ENCODE measurements at regions not wholly inside any gene's neighbourhood (a gene's known extent, or its start where the extent isn't known, plus 50 kb on each side); places are given as distances from the start of the nearest gene placed in this dataset.

DNA sequence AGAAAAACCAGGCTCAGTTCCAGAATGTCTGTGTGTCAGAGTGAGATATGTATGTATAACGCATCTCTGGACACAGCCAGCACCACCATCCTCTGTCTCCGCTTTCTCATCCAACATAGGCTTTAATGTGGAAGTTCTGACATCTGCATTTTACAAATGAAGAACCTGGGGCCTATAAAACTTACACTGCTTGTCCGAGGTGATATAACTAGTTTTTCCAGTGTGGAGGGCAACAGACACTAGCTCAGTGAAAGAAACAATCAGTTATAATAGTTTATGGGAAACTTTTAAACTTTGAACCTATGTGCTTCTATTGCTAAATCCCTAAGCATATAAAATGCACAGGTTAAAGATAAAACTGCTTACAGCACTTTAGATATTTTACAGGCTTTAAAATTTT is 208.7 kb downstream of the CRPPA start:
- DNase-seq, result no peak

DNA sequence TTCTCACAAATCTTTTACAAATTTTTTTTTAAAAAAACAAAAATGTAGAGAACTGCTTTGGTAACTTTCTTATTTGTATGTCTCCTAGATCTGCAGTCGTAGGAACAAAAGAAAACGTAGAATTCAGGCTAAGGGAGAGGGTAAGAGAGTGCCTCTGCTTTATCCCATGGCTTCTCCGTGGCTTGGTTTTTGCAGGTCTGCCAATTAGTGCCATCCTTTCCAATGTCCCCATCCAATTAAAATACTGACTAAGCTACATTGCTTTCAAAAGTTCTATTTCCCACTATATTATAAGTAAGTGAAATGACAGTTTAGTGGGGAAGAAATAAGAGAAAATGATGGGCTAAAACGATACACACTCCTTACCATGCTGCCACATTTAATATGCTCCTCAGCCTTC is 209.3 kb downstream of the CRPPA start:
- DNase-seq, result no peak

DNA sequence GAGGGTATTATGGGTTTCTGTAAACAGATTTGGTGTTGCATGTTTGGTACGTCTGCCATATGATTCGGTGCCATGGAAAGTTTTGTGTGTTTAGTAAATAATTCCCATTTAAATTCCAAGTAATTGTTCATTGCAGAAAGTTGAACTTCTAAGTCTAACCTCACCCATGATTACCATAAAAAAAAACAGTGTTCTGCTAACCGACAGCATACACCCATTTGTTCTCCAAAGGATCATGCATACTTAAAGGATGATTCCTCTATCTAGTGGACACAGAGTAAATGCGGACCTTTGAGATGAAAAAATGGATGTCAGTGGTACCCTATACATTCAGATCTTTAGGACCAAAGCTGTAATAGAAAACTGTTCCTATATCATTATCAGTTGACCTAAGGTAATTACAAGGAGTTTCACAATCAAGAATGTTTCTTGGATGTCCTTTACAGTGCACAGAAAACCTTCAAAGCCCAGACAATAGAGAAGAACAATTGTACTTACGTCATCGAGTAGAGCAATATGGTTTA is 209.9 kb downstream of the CRPPA start:
- DNase-seq, result no peak

DNA sequence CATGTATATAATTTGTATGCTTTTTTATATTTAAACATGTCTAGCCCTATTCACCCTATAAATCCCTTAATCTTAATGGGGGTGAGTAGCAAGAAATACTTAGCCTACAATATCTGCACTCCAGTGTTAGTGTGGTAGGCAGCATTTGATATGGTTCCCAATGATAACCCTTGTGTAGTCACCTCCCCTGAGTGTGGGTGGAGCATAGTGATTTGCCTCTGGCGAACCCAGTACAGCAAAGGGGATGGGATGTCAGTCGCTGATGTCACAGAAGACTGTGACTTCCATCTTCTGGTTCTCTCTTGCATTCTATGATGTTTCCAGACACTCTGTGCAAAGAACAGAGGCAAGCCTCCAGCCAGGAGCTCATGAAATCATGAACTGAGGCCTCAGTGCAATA is 211.2 kb downstream of the CRPPA start:
- no peak for DNase-seq

DNA sequence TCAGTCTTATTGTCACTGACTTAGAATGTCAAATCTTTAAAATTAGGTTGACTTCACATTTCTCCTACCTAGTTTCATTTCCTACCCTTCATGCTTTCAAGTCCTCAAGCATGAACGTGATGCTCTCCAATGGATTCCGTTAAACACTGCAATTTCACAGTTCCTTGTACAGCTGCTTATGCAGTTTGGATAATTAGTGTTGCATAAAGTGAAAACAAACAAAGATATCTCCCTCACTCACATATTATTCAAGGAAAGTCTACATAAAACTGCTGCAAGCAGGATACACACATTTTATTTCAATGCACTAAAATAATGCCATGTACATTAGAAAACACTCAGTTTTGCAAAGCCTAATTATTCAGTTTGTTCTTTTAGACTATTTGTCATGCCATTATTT is 214.0 kb downstream of the CRPPA start:
- DNase-seq, result no peak

DNA sequence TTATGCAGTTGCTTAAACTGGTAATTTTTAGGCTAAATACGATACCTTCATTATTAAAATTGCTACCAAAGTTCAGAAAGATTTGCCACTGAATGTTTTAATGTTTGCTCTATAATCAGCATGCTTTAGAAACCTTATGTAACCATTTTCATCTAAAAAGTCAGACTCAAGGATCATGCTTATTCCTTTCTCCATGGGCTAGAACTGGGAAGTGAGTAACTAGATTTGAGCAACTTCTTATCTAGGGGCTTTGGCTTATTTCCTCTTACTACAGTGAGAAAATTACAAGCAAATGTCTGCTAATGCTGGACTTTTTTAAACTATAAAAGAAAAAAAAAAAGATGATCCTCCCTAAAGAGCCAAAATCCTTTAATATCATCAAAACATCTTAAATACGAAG is 215.9 kb downstream of the CRPPA start:
- no peak for DNase-seq

DNA sequence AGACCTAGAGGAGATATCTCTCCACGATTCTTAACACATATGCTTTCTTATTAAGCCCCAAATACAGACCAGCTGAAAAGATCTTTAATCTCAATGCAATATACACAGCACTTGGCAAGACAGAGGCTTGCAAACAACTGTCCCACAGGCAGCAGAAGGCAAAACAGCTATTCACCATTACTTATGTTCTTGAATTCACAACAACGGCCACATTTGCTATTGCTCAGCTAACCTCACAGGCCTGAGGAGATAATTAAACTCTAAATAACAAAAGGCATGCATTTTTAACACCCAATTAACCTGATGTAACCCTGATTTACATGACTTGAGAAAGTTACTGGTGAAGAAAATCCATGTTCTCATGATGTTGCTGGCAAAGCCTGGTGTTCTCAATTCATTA is 216.4 kb downstream of the CRPPA start:
- peak in 1 of 2 experiments; percentile 43 for DNase-seq

DNA sequence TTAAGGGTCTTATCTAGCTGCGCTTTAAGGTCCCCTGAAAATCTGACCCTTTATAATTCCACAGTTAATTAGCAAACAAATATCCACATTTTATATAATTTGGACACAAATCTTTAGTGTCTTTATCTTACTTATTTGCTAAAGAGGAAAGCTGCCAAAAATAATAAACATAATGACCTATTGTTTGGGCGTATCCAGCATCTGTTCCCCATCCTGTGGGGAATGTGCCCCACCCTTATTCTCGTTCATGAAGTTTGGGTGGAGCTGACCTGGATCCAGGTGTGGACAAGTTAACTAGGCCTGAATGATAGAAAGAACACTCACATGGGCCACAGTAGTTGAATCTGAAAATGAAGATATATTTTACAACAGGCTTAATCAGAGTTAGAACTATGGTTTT is 218.3 kb downstream of the CRPPA start:
- DNase-seq, result no peak

DNA sequence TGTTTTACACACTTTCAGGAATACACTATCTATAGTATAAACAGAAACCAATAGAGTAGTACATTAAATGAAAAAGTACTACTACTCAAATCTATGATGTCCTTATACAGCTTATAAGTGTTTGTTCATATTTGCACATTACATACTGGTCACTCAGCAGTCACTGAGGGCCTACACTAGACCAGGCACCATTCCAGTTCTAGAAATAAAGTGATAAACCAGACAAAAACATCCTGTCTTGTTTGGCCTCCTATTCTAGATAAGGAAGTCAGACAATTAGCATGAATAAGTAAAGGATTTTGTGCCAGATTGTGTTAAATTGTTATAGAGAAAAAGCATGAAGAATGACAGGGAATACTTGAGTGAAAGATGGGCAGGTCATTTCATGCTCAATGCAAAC is 219.0 kb downstream of the CRPPA start:
- DNase-seq, result no peak

DNA sequence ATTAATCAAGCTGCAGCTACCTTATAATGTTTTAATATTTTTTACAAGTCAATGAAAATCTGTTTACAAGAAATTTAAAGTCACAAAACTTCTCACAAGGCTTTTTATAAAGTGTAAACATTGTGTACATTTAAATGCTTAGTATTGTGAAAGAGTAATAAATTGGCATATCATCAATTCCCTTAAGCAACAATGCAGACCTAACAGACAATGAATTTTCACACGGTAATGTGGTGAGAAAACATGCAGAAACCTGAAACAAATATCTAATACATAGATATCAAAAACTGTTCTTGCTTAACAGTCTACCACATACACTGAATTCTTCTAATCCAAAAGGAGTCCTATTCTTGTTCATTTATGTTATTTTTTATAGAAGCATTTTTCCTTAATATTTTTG is 220.7 kb downstream of the CRPPA start:
- DNase-seq, result no peak

DNA sequence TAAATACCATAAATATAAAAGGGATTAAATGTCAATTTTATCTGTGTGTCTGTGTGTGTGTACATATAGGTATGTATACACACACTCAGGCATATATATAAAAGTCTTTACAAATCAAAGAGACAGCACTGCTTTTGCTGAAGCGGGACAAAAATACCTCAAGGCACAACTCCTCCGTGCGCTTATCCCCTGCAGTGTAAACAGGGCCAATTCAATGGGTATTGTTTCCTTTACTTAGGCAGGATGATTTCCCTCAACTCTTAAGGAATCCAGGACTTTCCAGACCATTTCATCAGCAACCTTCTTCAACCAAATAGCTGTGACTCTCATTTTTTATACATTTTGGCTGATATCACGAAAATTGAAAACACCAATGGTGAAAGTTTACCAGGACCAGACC is 227.7 kb downstream of the CRPPA start:
- DNase-seq, result no peak

DNA sequence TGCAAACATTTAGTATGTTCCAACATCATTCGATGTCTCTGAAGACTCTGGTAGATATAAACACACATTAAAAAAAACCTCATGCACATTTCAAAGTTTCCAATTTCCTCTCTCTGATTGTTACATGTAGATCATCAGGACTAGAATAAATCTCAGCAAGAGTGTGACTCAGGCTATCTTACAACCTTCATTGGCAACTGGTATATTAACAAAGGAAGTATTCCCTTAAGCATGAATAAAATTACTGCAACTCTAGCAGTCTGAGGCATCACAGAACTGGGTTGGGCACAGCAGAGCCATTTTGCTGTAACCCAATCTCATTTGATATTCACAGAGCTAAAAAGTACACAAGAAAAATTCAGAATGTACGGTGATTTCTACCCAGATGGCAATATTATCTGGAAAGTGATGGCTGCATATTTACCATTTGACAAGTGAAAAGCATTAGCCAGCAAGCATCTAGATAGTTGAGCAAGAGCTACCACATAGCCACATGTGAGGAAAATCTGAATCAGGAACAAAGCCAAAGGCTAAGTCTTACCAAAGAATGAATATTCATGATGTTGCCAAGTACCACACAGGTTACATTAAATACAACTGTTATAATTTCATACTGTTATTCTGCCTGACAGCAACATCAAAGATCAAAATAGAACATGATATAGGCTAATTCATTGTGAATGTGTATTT is 232.2 kb downstream of the CRPPA start:
- no peak for DNase-seq

DNA sequence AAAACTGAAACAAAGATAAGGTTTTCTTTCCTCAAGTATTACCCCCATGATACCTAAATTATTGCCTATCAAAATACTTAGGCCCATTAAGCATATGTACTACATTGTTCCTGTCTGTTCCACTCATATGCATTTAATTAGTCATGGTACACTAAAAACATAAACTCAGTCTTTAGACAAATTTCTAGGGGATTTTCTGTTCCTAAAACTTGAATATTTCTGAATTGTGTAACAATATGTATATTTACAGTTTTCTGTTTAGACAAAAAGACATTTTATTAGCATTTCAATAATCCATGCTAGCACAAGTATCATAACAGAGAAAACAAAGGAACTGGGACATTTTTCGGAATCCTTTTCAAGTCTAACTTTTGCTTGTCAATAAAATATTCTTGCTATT is 234.2 kb downstream of the CRPPA start:
- no peak for DNase-seq

DNA sequence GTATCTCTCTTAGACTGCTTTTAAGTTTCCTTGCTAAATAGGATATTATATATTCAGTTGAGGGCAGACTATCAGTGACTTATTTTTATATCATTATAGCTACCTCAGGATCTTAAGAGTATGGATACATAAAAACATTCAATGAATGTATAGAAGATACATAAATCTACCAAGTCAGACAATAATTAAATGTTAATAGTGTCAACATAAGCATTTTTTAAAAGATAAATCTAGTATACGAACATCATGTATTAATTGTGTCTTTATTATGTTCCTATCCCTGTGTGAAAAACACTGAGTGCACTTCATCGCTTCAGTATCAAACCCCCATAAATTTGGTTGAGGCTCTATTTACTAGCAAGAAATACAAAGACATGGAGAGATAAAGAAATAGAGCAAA is 242.8 kb downstream of the CRPPA start:
- no peak for DNase-seq

DNA sequence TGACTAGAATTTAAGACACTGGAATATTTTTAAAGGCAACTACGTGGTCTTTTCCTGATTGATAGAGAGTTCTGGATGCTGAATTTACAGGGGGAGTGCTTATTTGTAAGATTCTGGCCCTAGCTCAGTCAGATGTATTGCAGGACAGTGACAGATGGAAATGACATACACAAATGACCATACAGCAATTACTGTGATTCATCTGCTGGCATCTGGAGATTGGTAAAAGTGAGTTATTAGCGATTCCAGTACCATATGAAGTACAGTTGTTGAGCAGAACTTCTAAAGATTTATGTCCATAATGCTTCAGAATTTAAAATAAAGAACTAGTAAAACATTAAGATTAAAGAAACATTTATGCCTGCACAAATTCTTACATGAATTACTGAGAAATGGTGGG is 243.2 kb downstream of the CRPPA start:
- peak; percentile 12 to 69 for DNase-seq

DNA sequence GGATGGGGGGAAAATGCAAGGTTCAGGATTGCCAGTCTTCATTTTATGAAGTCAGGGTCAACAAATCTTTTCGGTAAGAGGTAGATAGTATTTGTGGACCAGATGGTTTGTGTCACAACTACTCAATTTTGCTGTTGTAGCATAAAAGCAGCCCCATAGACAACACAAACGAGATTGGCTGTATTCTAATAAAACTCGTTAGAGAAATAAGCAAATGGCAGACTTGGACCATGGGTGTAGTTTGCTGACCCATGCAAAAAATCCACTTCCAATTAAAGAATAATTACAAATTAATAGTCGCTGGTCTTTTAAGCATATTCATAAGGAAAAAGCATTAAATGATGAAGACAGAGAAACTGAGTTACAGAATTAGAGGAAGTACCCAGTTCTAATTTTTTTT is 247.1 kb downstream of the CRPPA start:
- DNase-seq, result no peak

DNA sequence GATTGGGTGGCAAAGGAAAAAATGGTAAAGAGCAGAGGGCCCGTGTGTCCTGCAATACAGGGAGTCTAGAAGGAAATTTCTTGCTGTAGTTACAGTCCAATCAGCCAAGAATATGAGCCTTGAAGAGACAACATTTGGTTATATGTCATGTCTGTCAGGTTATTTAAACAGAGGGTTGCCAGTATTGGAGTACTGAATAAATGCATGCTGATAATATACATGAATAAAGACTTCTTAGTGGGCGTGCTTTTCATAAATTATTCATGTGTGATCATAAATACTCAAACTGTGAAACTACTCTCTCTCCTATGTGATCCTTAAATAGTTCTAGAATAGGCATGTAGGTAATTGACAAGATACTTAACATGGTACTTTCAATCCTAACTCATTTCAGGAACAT is 249.0 kb downstream of the CRPPA start:
- DNase-seq, result no peak

DNA sequence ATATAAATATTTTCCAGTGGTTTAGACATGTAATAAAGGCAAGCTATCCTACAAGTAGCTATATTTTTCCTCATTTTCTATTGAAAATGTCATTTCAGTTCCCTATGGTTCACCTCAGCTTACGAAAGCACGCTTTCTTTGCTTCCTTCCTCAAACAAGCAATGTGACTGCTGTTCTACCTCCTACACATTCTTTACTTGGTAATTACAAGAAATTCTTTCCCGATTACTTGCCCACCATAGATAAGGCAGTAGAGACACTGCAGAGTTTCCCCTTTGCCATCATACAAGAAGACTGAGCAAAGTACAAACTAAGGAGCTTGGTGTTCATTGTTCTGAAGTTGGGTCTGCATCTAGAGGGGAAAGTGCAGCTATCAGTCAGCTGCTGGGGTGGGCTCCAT is 249.4 kb downstream of the CRPPA start:
- DNase-seq, result no peak

DNA sequence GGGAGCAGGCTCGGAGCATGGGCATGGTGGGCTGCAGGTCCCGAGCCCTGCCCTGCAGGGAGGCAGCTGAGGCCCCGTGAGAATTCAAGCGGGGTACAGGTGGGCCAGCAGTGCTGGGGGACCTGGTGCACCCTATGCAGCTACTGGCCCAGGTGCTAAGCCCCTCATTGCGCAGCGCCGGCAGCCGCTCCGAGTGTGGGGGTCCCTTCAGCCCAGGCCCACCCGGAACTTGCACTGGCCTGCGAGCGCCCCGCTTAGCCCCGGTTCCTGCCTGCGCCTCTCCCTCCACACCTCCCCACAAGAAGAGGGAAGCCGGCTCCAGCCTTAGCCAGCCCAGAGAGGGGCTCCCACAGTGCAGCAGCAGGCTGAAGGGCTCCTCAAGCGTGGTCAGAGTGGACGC is 250.7 kb downstream of the CRPPA start:
- DNase-seq, result no peak

DNA sequence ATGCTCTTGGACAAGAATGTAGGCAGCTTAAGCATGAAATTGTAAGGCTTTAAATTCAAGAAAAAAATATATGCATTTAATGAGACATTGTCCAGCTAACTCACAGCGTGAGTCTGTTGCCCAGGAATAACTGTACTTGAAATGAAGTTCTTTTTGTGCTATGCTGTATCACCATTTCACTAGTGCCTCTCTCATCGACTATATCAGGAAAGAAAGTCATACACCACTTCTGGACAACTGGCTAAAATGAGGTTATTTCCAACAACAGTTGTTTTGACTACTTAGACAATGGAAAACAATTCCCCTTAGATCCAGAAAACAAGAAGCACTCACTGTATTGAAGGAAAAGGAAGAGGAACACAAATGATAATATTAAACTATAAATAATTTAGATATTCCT is 251.8 kb downstream of the CRPPA start:
- no peak for DNase-seq

DNA sequence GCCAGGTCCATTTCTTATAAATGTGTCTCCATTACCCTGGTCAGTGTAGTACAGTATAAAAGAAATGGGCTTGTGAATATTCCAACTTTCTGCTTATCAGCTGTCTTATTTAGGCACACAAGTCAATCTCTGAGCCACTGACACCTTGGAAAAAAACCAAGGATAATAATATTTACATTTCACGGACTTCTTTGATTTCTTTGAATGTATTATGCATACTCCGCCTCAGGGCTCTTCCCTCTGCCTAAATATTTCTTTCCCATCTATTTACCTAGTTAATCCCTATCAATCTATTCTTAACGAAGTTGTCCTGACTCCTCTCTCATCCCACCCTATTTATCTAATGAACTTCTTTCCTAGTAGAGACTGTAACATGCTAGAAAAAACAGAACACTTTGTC is 253.8 kb downstream of the CRPPA start:
- DNase-seq, result no peak

DNA sequence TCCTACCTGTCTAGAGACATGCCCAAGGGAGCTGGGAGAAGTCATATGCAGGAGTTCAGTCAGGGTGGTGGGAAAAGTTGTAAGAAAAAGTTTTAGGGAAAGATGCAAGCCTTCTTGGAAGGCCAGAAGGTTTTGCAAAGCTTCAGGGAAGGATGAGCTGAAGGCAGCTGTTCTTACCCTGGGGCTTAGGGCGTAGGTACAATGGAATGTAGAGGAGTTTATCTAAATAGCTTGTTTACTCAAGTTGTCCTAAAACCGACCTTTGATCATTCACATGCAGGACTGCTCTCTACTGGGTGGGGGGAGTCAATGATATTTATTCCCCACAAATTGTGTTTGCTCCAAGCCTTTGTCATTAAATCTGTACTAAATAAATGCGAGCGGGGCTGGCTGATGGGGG is 277.0 kb downstream of the CRPPA start:
- DNase-seq, result no peak

DNA sequence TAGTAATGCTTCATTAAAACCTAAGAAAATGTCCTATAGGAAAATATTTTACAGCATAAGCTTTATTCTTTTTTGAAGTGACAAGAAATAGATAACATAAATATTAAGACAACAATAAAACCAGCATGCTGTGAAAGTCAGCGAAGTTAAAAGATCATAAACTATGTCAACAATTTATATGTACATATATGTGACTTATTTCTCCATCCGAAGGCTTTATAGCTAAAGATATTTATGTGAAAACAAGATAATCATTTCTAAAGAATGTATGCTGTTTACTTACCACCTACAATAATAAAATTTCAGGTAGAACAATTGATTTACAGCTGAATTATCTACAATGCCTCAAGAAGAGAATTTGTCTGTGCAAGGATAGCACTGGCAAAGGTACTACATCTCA is 283.4 kb downstream of the CRPPA start:
- no peak for DNase-seq

DNA sequence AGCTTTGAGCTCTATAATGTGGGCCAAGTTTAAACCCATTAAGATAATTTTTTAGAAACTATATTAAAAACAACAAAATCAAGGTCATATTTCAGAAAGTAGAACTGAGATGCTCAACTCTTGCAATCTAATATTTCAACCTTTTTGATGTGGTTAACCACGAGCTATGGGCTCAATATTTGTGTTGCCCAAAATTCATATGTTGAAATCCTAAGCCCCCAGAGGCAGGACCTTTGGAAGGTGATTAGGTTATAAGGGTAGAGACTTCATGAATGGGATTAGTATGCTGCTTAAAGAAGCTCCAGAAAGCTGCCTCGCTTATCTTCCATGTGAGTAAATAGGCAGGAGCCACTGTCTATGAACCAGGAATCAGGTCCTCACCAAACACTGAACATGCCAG is 284.4 kb downstream of the CRPPA start:
- DNase-seq, result no peak

DNA sequence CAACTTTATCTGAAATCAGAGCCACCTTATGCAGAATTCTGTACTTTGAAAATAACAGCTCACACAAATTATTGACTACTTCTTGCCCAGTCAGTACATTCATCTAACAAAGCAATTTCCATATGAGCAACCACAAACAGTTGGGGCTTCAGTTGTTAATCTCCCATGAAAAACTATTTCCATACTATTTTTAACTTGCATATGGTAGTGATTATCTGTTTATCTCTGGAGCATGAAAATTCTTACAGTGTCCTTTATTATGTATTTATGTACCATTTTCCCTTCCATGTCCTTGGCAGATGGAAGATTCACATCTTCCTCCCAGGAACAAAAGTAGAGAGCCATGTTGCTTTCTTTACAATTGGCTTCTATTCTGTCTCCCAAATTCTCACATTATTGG is 285.7 kb downstream of the CRPPA start:
- DNase-seq, result no peak

All from NCI-H446 (cell line).